NCI-H187 treated with DMSO at 0.1 percent for 48 hours (cell line): ENCODE measurements at regions not wholly inside any gene's neighbourhood (a gene's known extent, or its start where the extent isn't known, plus 50 kb on each side); places are given as distances from the start of the nearest gene placed in this dataset.

Source experiments
- DNase-seq: peaks from one replicate; lab custom pipeline; 2025; lab: John Stamatoyannopoulos, UW

GRCh38 chr11:33616552-33616951, 84.1 kb downstream of the C11orf91 start:
- DNase-seq: no peak

GRCh38 chr11:33615751-33616150, 84.9 kb downstream of the C11orf91 start:
- no peak for DNase-seq

GRCh38 chr11:33613404-33613803, 87.2 kb downstream of the C11orf91 start:
- DNase-seq: no peak

- no peak for DNase-seq
Observed at GRCh38 chr11:33610903-33611302, 89.7 kb downstream of the C11orf91 start.

GRCh38 chr11:33608386-33608785, 92.2 kb downstream of the C11orf91 start:
- no peak for DNase-seq

GRCh38 chr11:33606762-33607161, 93.9 kb downstream of the C11orf91 start:
- DNase-seq: no peak

GRCh38 chr11:33605703-33606102, 94.9 kb downstream of the C11orf91 start:
- no peak for DNase-seq

- DNase-seq: peak; percentile 75
Observed at GRCh38 chr11:33598426-33599069, 102.1 kb downstream of the C11orf91 start.

GRCh38 chr11:33594188-33594587, 106.4 kb downstream of the C11orf91 start:
- no peak for DNase-seq

GRCh38 chr11:33590441-33590840, 110.2 kb downstream of the C11orf91 start:
- DNase-seq: no peak

GRCh38 chr11:33588056-33588455, 112.6 kb downstream of the C11orf91 start:
- no peak for DNase-seq

GRCh38 chr11:33585586-33586209, 114.9 kb downstream of the C11orf91 start:
- DNase-seq: no peak

- no peak for DNase-seq
Observed at GRCh38 chr11:33582636-33583325, 117.8 kb downstream of the C11orf91 start.

- no peak for DNase-seq
Observed at GRCh38 chr11:33579101-33579500, 121.5 kb downstream of the C11orf91 start.

GRCh38 chr11:33577204-33577603, 123.4 kb downstream of the C11orf91 start:
- no peak for DNase-seq

- no peak for DNase-seq
Observed at GRCh38 chr11:33575311-33575710, 125.3 kb downstream of the C11orf91 start.

- DNase-seq: no peak
Observed at GRCh38 chr11:33574331-33574730, 126.3 kb downstream of the C11orf91 start.

GRCh38 chr11:33569333-33569732, 131.3 kb downstream of the C11orf91 start:
- no peak for DNase-seq

- DNase-seq: no peak
Observed at GRCh38 chr11:33567004-33567403, 133.6 kb downstream of the C11orf91 start.

GRCh38 chr11:33564856-33565453, 135.7 kb downstream of the C11orf91 start:
- no peak for DNase-seq

GRCh38 chr11:33560729-33561128, 139.9 kb downstream of the C11orf91 start:
- no peak for DNase-seq

GRCh38 chr11:33559567-33559966, 141.1 kb downstream of the C11orf91 start:
- DNase-seq: no peak

- no peak for DNase-seq
Observed at GRCh38 chr11:33558097-33558496, 142.5 kb downstream of the C11orf91 start.
